Adrenal gland (tissue), 5 donors: ENCODE measurements at regions not wholly inside any gene's neighbourhood (a gene's known extent, or its start where the extent isn't known, plus 50 kb on each side); places are given as distances from the start of the nearest gene placed in this dataset.

ENCODE experiments used
- CTCF ChIP-seq, 6 experiments: fragments of 450-650 bp in 4 of 6; fragments of 200-600 bp in 2 of 6; sonication (generic) in 1 of 6; IDR thresholded peaks; 1 replicate in 5 of 6; 2 replicates in 1 of 6; pipeline versions ENCODE4 v1.5.1 to v1.8.0; 2016 to 2021; ENCODE audit warnings: antibody characterized with exemption in 6 of 6, mild to moderate bottlenecking in 2 of 6, moderate library complexity in 1 of 6
- POLR2A ChIP-seq, 2 donors: fragments of 450-650 bp; IDR thresholded peaks; one replicate each; pipeline ENCODE4 v1.6.1; 2017; ENCODE audit warnings: antibody characterized with exemption in 2 of 2, mild to moderate bottlenecking in 2 of 2, moderate library complexity in 1 of 2
- donor health status: DM: no; HTN: no; CAD: no.

DNA sequence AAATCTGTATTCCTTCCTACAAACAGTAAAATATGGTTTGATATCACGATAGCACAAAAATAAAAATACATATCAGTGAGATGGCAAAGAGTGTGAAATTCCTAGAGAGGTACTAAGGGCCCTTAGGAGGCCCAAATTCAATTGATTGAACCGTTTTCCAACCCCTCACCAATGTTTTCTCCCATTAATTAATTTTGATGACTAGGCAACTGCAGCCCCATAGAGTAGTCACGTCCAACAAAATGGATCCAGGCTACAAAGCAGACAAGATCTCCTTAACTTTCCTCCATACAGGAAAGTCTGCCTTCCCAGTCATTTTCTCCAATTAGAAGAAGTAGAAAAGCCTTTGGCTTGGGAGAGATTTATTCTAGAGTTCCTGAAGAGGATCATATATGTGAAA lies 193.9 kb downstream of the PLOD2 start:
- no peak for TF ChIP-seq CTCF (IDR thresholded peaks at IDR 0.05)
- TF ChIP-seq POLR2A (IDR thresholded peaks at IDR 0.05): no peak
